Body of pancreas (tissue), 4 donors: ENCODE measurements at regions not wholly inside any gene's neighbourhood (a gene's known extent, or its start where the extent isn't known, plus 50 kb on each side); places are given as distances from the start of the nearest gene placed in this dataset.

Source experiments
- ATAC-seq: fragments of 150-250 bp; one replicate; pipeline ENCODE4 v1.9.1; 2016
- DNase-seq, 4 donors: peaks; one replicate each; pipeline ENCODE4 v3.0.0-alpha.2; 2019
- H3K27ac ChIP-seq, 4 donors: fragments of 200-600 bp; sonication (generic); 1 replicate in 3 of 4; 2 replicates in 1 of 4; pipeline versions ENCODE4 v1.5.1 to v1.6.1; 2016 to 2019; ENCODE audit warnings: mild to moderate bottlenecking in 1 of 4, mixed read lengths in 1 of 4, moderate library complexity in 1 of 4
- H3K27me3 ChIP-seq, 2 donors: fragments of 200-600 bp; sonication (generic); one replicate each; pipeline ENCODE4 v1.6.0; 2016; ENCODE audit warnings: mild to moderate bottlenecking in 1 of 2
- H3K36me3 ChIP-seq, 2 donors: fragments of 200-600 bp; sonication (generic); replicated peaks in 1 of 2; 2 replicates each; pipeline ENCODE4 v1.5.1; 2016; ENCODE audit warnings: low read depth in 2 of 2; ENCODE audit not compliant: insufficient read depth in 1 of 2
- H3K4me1 ChIP-seq: fragments of 200-600 bp; sonication (generic); one replicate; pipeline ENCODE4 v1.6.0; 2016
- H3K4me3 ChIP-seq, 2 donors: fragments of 200-600 bp; sonication (generic); 1 replicate in 1 of 2; 2 replicates in 1 of 2; pipeline ENCODE4 v1.5.1; 2016 to 2019
- H3K9me3 ChIP-seq, 3 donors: fragments of 200-600 bp; sonication (generic); 1 replicate in 2 of 3; 2 replicates in 1 of 3; pipeline ENCODE4 v1.5.1; 2016
- POLR2A ChIP-seq, 3 donors: fragments of 450-650 bp; IDR thresholded peaks; one replicate each; pipeline ENCODE4 v1.6.1; 2016; ENCODE audit warnings: antibody characterized with exemption in 3 of 3, mild to moderate bottlenecking in 2 of 3
- WGBS, 2 donors: methylation state at CpG; one replicate each; pipeline ENCODE4 v1.1.5; 2017; 5-methylcytosine and 5-hydroxymethylcytosine counted together
- intact Hi-C: fragments of 100-400 bp; cut with DNase I; formaldehyde crosslinking; loops from one replicate; pipeline ENCODE4 v1.15.1; 2023
- TF ChIP-seq, protein P1 (sequence below), 7 experiments: fragments of 450-650 bp in 4 of 7; fragments of 200-600 bp in 3 of 7; sonication (generic) in 3 of 7; IDR thresholded peaks; one replicate each; pipeline ENCODE4 v1.5.1; 2016 to 2019; ENCODE audit warnings: antibody characterized with exemption in 7 of 7

DNA sequence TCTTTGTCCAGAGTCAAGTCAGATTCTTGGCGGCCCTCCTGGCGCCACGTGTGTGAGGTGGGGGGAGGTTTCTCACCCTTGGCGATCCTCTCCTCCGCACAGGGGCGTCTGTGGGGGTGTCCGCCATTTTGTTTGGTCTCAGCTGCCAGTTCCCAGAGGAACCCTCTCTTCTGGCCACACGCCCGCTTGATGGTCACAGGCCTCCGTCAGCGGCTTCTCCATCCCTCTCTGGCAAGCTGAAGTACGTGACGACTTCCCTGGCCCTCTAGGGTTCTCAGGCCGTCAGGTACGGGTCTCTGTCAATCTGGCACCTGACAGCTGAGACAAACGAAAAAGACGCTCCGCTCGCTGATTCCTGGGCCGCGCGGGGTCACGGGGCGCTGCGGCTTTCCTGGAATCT is 272.6 kb downstream of the TRIML1 start:
- H3K9me3 ChIP-seq: no peaks in the 10 kb centered on the region
- no peaks in the 10 kb centered on the region for H3K4me1 ChIP-seq
- ATAC-seq: no peak
- no peak overlapping the region for H3K4me3 ChIP-seq
- TF ChIP-seq, protein P1, sequence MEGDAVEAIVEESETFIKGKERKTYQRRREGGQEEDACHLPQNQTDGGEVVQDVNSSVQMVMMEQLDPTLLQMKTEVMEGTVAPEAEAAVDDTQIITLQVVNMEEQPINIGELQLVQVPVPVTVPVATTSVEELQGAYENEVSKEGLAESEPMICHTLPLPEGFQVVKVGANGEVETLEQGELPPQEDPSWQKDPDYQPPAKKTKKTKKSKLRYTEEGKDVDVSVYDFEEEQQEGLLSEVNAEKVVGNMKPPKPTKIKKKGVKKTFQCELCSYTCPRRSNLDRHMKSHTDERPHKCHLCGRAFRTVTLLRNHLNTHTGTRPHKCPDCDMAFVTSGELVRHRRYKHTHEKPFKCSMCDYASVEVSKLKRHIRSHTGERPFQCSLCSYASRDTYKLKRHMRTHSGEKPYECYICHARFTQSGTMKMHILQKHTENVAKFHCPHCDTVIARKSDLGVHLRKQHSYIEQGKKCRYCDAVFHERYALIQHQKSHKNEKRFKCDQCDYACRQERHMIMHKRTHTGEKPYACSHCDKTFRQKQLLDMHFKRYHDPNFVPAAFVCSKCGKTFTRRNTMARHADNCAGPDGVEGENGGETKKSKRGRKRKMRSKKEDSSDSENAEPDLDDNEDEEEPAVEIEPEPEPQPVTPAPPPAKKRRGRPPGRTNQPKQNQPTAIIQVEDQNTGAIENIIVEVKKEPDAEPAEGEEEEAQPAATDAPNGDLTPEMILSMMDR (IDR thresholded peaks at IDR 0.05): no peak
- no peak for TF ChIP-seq POLR2A (IDR thresholded peaks at IDR 0.05)
- H3K27ac ChIP-seq: no peak overlapping the region
- WGBS, 2 donors: 82 to 87% methylated on average over 19 to 25 of the region's 25 CpGs
- intact Hi-C loops: no loop called here
- no peak for DNase-seq
- no peaks in the 10 kb centered on the region for H3K27me3 ChIP-seq
- H3K36me3 ChIP-seq: no peaks in the 10 kb centered on the region

DNA sequence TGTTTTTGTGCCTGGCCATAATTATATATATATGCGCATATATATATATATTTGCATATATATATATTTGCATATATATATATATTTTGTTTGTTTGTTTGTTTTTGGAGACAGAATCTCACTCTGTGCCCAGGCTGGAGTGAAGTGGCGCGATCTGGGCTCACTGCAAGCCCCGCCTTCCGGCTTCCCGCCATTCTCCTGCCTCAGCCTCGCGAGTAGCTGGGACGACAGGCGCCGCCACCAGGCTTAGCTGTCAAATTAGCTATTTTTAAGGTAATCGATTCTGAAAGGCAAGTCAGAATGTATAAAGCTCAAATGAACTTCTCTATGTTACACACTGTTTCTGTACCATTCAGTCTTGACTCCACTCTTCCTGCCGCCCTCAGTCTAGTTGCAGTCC is 273.3 kb downstream of the TRIML1 start:
- no peak for DNase-seq
- ATAC-seq: no peak
- no peaks in the 10 kb centered on the region for H3K4me1 ChIP-seq
- H3K36me3 ChIP-seq: no peaks in the 10 kb centered on the region
- no peak for TF ChIP-seq POLR2A (IDR thresholded peaks at IDR 0.05)
- TF ChIP-seq, protein P1 (IDR thresholded peaks at IDR 0.05): no peak
- no peaks in the 10 kb centered on the region for H3K9me3 ChIP-seq
- no peak overlapping the region for H3K4me3 ChIP-seq
- WGBS, 2 donors: 93 to 94% methylated on average over 13 of the region's 13 CpGs
- H3K27me3 ChIP-seq: no peaks in the 10 kb centered on the region
- no peak overlapping the region for H3K27ac ChIP-seq
- intact Hi-C loops: no loop called here

DNA sequence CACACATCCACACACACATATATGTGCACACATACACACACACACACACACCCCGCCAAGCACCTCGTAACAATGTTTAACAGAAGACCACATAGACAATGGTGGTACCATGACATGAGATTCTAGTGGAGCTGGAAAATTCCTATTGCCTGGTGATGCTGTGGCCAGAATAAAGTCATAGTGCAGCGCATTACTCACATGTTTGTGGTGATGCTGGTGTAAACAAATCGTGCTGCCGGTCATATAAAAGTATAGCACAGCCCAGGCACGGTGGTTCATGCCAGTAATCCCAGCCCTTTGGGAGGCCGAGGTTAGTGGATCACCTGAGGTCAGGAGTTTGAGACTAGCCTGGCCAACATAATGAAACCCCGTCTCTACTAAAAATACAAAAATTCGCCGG is 275.2 kb downstream of the TRIML1 start:
- Histone ChIP-seq H3K4me3 (no peak overlapping the region), H3K27ac (no peak overlapping the region), H3K4me1 (no peaks in the 10 kb centered on the region), H3K27me3 (no peaks in the 10 kb centered on the region), H3K36me3 (no peaks in the 10 kb centered on the region), H3K9me3 (no peaks in the 10 kb centered on the region)
- TF ChIP-seq, protein P1 (IDR thresholded peaks at IDR 0.05): no peak
- no peak for TF ChIP-seq POLR2A (IDR thresholded peaks at IDR 0.05)
- 78 to 88% methylated on average over 10 of the region's 10 CpGs for WGBS, 2 donors
- ATAC-seq (no peak), DNase-seq (no peak)
- intact Hi-C loops: no loop called here

DNA sequence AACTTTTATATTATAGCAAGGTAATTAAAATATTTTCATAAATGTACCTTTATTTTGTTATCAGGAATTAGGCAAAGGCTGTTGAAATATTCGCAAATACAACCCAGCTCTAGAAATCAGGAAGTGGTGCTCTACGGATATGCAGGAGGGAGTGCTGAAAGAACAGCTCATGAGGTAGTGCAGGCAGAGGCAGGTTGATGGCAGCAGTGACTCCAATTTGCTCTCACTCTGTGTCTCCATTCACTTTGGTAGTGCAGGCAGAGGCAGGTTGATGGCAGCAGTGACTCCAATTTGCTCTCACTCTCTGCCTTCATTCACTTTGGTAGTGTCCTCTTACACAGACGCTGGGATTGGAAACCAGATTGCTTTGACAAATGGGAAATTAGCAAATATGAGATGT is 277.9 kb downstream of the TRIML1 start:
- Histone ChIP-seq H3K4me3 (no peak overlapping the region), H3K4me1 (no peaks in the 10 kb centered on the region), H3K9me3 (no peaks in the 10 kb centered on the region), H3K27me3 (no peaks in the 10 kb centered on the region), H3K27ac (no peak overlapping the region), H3K36me3 (no peaks in the 10 kb centered on the region)
- TF ChIP-seq, protein P1 (IDR thresholded peaks at IDR 0.05): no peak
- TF ChIP-seq POLR2A (IDR thresholded peaks at IDR 0.05): no peak
- DNase-seq (no peak), ATAC-seq (no peak)
- 16 to 21% methylated on average over 3 of the region's 3 CpGs for WGBS, 2 donors
- intact Hi-C loops: no loop called here

DNA sequence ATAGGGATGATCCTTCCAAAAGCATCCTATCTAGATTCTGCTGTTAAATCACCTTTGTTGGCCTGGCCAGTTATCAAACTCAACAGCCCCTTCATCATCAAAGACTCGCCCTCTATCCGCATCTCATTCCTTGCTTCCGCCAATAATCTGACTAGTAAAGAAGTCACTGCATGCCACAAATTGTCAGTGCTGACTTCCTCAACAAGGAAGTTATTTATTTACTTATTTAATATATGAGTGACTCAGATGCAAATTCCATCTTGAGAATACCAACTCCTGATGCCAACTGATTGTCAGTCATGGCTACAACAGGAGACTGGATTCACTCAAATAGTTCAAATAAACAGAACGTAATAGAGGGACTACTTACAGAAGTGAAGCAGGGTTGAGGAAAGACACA is 283.8 kb downstream of the TRIML1 start:
- H3K9me3 ChIP-seq: no peaks in the 10 kb centered on the region

More for the DNA sequence above, 283.8 kb downstream of the TRIML1 start:
- intact Hi-C loops: no loop called here
- DNase-seq (no peak), ATAC-seq (no peak)
- no peak overlapping the region for H3K4me3 ChIP-seq
- H3K36me3 ChIP-seq: no peaks in the 10 kb centered on the region
- no peak overlapping the region for H3K27ac ChIP-seq
- no peak for TF ChIP-seq POLR2A (IDR thresholded peaks at IDR 0.05)
- TF ChIP-seq, protein P1 (IDR thresholded peaks at IDR 0.05): no peak
- no peaks in the 10 kb centered on the region for H3K4me1 ChIP-seq
- 68 to 80% methylated on average over 4 of the region's 4 CpGs for WGBS, 2 donors
- H3K27me3 ChIP-seq: no peaks in the 10 kb centered on the region
